Caco-2 (cell line): ENCODE measurements at regions not wholly inside any gene's neighbourhood (a gene's known extent, or its start where the extent isn't known, plus 50 kb on each side); places are given as distances from the start of the nearest gene placed in this dataset.

ENCODE experiments used
- BruUV-seq: library from RNA; stranded (reverse); fragments of 400-500 nt; replicated peaks from 2 replicates; lab custom pipeline; 2021; lab: Mats Ljungman, UMichigan
- CTCF ChIA-PET: fragments of 300-600 bp; sonication (Branson Sonifier 250); formaldehyde crosslinking; loops from one replicate; lab custom pipeline; 2022; ENCODE audit warnings: antibody characterized with exemption; lab: Charles Lee
- POLR2A ChIA-PET: fragments of 300-600 bp; sonication (Branson Sonifier 250); formaldehyde crosslinking; loops from one replicate; lab custom pipeline; 2022; ENCODE audit warnings: antibody characterized with exemption; lab: Charles Lee
- DNase-seq, 2 experiments: peaks; one replicate each; pipeline versions ENCODE4 v3.0.0 to v3.0.0-alpha.2; 2020 to 2022
- H3K27me3 ChIP-seq: replicated peaks from 2 replicates; pipeline ENCODE4 v1.6.0; 2011; ENCODE audit warnings: low read length; ENCODE audit not compliant: control insufficient read depth, insufficient read depth
- H3K36me3 ChIP-seq: 2 replicates; pipeline ENCODE4 v1.5.1; 2011; ENCODE audit warnings: low read length; ENCODE audit not compliant: control insufficient read depth, insufficient read depth
- H3K4me1 ChIP-seq: fragments of 250-450 bp; sonication (Bioruptor Pico); 2 replicates; pipeline ENCODE4 v1.5.1; 2020; ENCODE audit warnings: mild to moderate bottlenecking
- H3K4me3 ChIP-seq: 2 replicates; pipeline ENCODE4 v1.5.1; 2011; ENCODE audit warnings: low read depth, mild to moderate bottlenecking, control low read depth, low read length
- H3K9me3 ChIP-seq: fragments of 250-450 bp; sonication (Bioruptor Pico); 2 replicates; pipeline ENCODE4 v1.5.1; 2020; ENCODE audit warnings: mild to moderate bottlenecking, moderate library complexity
- H3K27ac Mint-ChIP-seq: one replicate; pipeline ENCODE4 v1.8.0; 2022; ENCODE audit warnings: mixed read lengths; ENCODE audit not compliant: unreplicated experiment
- H3K27me3 Mint-ChIP-seq: one replicate; pipeline ENCODE4 v1.8.0; 2022; ENCODE audit warnings: mixed read lengths; ENCODE audit not compliant: insufficient read depth, unreplicated experiment
- H3K36me3 Mint-ChIP-seq: one replicate; pipeline ENCODE4 v1.8.0; 2022; ENCODE audit warnings: mild to moderate bottlenecking, mixed read lengths; ENCODE audit not compliant: insufficient read depth, unreplicated experiment
- H3K4me1 Mint-ChIP-seq: one replicate; pipeline ENCODE4 v1.8.0; 2022; ENCODE audit warnings: low read depth, mixed read lengths; ENCODE audit not compliant: unreplicated experiment
- H3K4me3 Mint-ChIP-seq: one replicate; pipeline ENCODE4 v1.8.0; 2022; ENCODE audit warnings: mild to moderate bottlenecking, moderate library complexity, mixed read lengths; ENCODE audit not compliant: unreplicated experiment
- H3K9me3 Mint-ChIP-seq: one replicate; pipeline ENCODE4 v1.8.0; 2022; ENCODE audit warnings: mixed read lengths; ENCODE audit not compliant: unreplicated experiment
- CTCF ChIP-seq, 2 experiments: fragments of 200-600 bp in 1 of 2; IDR thresholded peaks; 1 replicate in 1 of 2; 2 replicates in 1 of 2; pipeline versions ENCODE4 v1.5.1 to v1.8.0; 2011 to 2022; ENCODE audit warnings: antibody characterized with exemption in 1 of 2, control low read depth in 1 of 2, inconsistent platforms in 1 of 2, low read depth in 1 of 2, low read length in 1 of 2, mild to moderate bottlenecking in 1 of 2, moderate library complexity in 1 of 2; ENCODE audit not compliant: insufficient read depth in 1 of 2, severe bottlenecking in 1 of 2, unreplicated experiment in 1 of 2
- intact Hi-C: fragments of 100-400 bp; cut with micrococcal nuclease; formaldehyde crosslinking; loops from one replicate; pipeline ENCODE4 v1.10.0; 2022; ENCODE audit not compliant: unreplicated experiment

DNA sequence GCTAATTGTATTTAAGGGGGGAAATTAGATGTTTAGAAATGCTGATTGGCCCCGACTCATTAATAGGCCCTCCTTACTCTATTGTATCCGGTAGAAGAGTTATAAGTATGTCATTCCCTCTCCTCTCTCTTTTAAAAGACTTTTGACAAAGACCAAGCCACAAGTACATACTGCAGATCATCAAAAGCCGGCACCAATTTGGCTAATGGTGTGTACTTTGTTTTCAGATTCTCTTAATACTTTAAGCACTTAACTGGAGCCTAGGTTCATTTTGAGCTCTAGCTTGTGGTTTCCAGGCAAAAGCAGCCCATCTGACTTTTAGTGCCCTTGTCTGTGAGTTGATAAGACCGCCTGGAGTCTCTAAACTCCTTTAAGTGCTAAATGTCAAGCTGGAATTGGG lies 210.0 kb upstream of the LYZL1 start:
- H3K36me3 ChIP-seq, result no peaks in the 10 kb centered on the region
- H3K27me3 ChIP-seq, result no peaks in the 10 kb centered on the region
- peak in 1 of 2 experiments; percentile 27 for TF ChIP-seq CTCF (IDR thresholded peaks at IDR 0.05; ENCODE audit: insufficient read depth in 1 of 2, low read depth in 1 of 2, low read length in 1 of 2, severe bottlenecking in 1 of 2, unreplicated experiment in 1 of 2)
- peaks cover 7% of the 10 kb centered on the region; the same call in 1 of the 2 replicates for H3K4me1 ChIP-seq
- no peaks in the 10 kb centered on the region for H3K9me3 ChIP-seq
- Mint-ChIP-seq H3K27ac (no peak overlapping the region), H3K4me3 (no peak overlapping the region), H3K9me3 (peaks cover 3% of the 10 kb centered on the region), H3K27me3 (no peaks in the 10 kb centered on the region), H3K36me3 (no peaks in the 10 kb centered on the region), H3K4me1 (peaks cover 23% of the 10 kb centered on the region)
- no peak for DNase-seq
- BruUV-seq, result no TSS peak
- CTCF ChIA-PET, result interaction anchor here (0.7 to 1.2 kb wide), 4 partner anchors 9 to 31 kb away, joined by 3 to 4 read pairs (median 3); no protein-coding TSS in a partner anchor
- no peak overlapping the region for H3K4me3 ChIP-seq
- intact Hi-C loops, result no loop called here
- POLR2A ChIA-PET, result no interaction called here

GRCh38 chr10:29081231-29081630 lies 207.6 kb upstream of the LYZL1 start:
- CTCF ChIA-PET, result no interaction called here
- intact Hi-C loops, result no loop called here
- no TSS peak for BruUV-seq
- DNase-seq, result no peak
- H3K36me3 Mint-ChIP-seq, result no peaks in the 10 kb centered on the region
- H3K4me3 ChIP-seq, result no peak overlapping the region
- H3K27me3 Mint-ChIP-seq, result no peaks in the 10 kb centered on the region
- POLR2A ChIA-PET, result no interaction called here
- no peak overlapping the region for H3K4me3 Mint-ChIP-seq
- peaks cover 27% of the 10 kb centered on the region for H3K4me1 Mint-ChIP-seq
- H3K4me1 ChIP-seq, result peaks cover 17% of the 10 kb centered on the region
- H3K9me3 ChIP-seq, result no peaks in the 10 kb centered on the region
- peaks cover 9% of the 10 kb centered on the region for H3K9me3 Mint-ChIP-seq
- H3K27ac Mint-ChIP-seq, result no peak overlapping the region
- no peak for TF ChIP-seq CTCF (IDR thresholded peaks at IDR 0.05; ENCODE audit: insufficient read depth in 1 of 2, low read depth in 1 of 2, low read length in 1 of 2, severe bottlenecking in 1 of 2, unreplicated experiment in 1 of 2)
- no peaks in the 10 kb centered on the region for H3K36me3 ChIP-seq
- H3K27me3 ChIP-seq, result no peaks in the 10 kb centered on the region

DNA sequence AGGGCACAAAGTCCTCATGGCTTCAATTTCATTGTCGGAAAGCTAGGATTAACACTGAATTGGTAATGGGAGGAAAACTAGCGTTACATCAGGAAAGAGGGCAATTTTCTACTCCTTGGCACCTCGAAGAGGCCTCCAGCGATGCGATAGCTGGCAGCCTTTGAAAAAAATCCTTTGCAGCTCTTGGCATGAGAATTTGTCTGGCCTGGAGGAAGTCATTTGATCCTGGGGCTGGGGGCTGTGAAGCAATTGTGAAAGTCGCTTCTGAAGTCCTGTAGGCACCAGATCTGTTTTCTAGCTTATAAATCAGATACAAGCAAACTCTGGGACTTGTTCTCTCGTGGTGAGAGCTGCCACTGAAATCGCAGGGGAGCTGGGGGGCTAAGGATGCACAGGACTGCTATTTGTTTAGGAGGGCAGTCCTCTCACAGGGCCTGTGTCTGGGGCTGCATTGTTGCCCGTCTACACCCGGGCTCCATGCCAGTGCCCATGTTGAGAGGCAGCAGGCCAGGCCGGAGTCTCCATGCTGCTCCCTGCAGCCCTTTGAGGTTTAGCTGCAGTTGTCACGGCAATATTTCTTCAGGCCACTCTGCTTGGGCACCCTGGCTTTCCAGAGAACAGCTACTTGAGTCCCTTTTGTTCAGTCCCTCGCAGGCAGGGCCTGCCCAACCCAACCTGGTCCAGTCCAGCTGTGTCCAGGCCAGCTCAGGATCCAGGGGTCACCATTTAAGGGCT lies 206.8 kb upstream of the LYZL1 start:
- BruUV-seq, result no TSS peak
- intact Hi-C loops, result no loop called here
- H3K4me1 ChIP-seq, result peaks cover 17% of the 10 kb centered on the region
- no peaks in the 10 kb centered on the region for H3K36me3 Mint-ChIP-seq
- H3K4me1 Mint-ChIP-seq, result peaks cover 27% of the 10 kb centered on the region
- H3K27me3 ChIP-seq, result no peaks in the 10 kb centered on the region
- H3K27ac Mint-ChIP-seq, result no peak overlapping the region
- H3K4me3 Mint-ChIP-seq, result no peak overlapping the region
- H3K9me3 Mint-ChIP-seq, result peaks cover 9% of the 10 kb centered on the region
- TF ChIP-seq CTCF (IDR thresholded peaks at IDR 0.05; ENCODE audit: insufficient read depth in 1 of 2, low read depth in 1 of 2, low read length in 1 of 2, severe bottlenecking in 1 of 2, unreplicated experiment in 1 of 2), result no peak
- H3K36me3 ChIP-seq, result no peaks in the 10 kb centered on the region
- no peak for DNase-seq
- CTCF ChIA-PET, result no interaction called here
- POLR2A ChIA-PET, result no interaction called here
- H3K9me3 ChIP-seq, result no peaks in the 10 kb centered on the region
- H3K27me3 Mint-ChIP-seq, result no peaks in the 10 kb centered on the region
- H3K4me3 ChIP-seq, result no peak overlapping the region
